Heart left ventricle (tissue), 13 donors: ENCODE measurements at regions not wholly inside any gene's neighbourhood (a gene's known extent, or its start where the extent isn't known, plus 50 kb on each side); places are given as distances from the start of the nearest gene placed in this dataset.

Experiments
- POLR2A ChIP-seq, 2 donors: fragments of 450-650 bp; IDR thresholded peaks; one replicate each; pipeline ENCODE4 v1.6.1; 2017; ENCODE audit warnings: antibody characterized with exemption in 2 of 2, mild to moderate bottlenecking in 2 of 2, moderate library complexity in 2 of 2
- TF ChIP-seq, protein P1 (sequence below), 12 donors: fragments of 200-600 bp; sonication (generic) in 4 of 12; IDR thresholded peaks; one replicate each; pipeline versions ENCODE4 v1.5.0 to v1.8.0; 2018 to 2022; ENCODE audit warnings: antibody characterized with exemption in 12 of 12, mild to moderate bottlenecking in 5 of 12
- donor health status: ischemic (EF 13 %, LVEDD 7.1; RV severe dilation, severe dysfunction).
- donor health status: DM: no; HTN: yes; CAD: no.
- donor health status: DM: no; HTN: no; CAD: no.
- donor health status: ischemic (EF 25% LVEDD 6.9; RV normal size, moderate dysfunction).
- donor health status: ischemic (EF 25% LVEDD 5.7; RV mildly dilated, moderate dysfunction).
- donor health status: ischemic (EF 35%, LVEDD 5.7; RV mildly dilated, moderate dysfunction).
- donor health status: nonischemic (EF 11% LVEDD 7.7; RV severe dilation, severe dysfunction).
- donor health status: DM: yes; HTN: yes; CAD: no.
- donor health status: PGD.
- donor health status: ischemic (EF 29% LVEDD 5.4; RV normal size, mild dysfunction).
- donor health status: nonischemic (EF 23%, LVEDD 6.1; RV moderate dilation, normal function).

DNA sequence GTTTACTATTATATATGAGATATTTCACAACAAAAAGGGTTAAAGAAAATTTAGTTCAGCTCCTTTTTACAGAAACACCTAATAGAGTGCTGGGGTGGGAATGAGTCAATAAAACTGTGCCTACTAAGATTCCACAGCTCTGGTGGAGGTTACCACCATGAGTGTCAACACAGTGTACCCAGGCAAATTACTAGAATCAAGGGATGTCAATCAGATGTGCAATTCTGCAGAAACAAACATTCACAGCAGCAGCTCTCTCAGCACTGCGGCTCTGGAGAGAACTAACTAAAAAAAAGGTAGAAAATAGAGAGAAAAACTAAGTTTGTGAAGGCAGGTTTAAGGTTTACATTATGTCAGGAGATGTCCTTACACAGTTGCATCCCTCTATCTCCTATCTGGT lies 1313.0 kb downstream of the MAT2B start:
- TF ChIP-seq, protein P1, sequence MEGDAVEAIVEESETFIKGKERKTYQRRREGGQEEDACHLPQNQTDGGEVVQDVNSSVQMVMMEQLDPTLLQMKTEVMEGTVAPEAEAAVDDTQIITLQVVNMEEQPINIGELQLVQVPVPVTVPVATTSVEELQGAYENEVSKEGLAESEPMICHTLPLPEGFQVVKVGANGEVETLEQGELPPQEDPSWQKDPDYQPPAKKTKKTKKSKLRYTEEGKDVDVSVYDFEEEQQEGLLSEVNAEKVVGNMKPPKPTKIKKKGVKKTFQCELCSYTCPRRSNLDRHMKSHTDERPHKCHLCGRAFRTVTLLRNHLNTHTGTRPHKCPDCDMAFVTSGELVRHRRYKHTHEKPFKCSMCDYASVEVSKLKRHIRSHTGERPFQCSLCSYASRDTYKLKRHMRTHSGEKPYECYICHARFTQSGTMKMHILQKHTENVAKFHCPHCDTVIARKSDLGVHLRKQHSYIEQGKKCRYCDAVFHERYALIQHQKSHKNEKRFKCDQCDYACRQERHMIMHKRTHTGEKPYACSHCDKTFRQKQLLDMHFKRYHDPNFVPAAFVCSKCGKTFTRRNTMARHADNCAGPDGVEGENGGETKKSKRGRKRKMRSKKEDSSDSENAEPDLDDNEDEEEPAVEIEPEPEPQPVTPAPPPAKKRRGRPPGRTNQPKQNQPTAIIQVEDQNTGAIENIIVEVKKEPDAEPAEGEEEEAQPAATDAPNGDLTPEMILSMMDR (IDR thresholded peaks at IDR 0.05), result no peak
- no peak for TF ChIP-seq POLR2A (IDR thresholded peaks at IDR 0.05)
